Activated T-helper 1 cell treated with anti-CD3 and anti-CD28 coated beads, Interleukin-12 subunit alpha, Interleukin-12 subunit beta, Interleukin-2, Interleukin-4 antibody, amounts not matched to agents 30 ng/mL and 10 ng/mL and 1 ng/mL, durations not matched to agents 14 hours and 24 hours and 36 hours (primary cell): ENCODE measurements at regions not wholly inside any gene's neighbourhood (a gene's known extent, or its start where the extent isn't known, plus 50 kb on each side); places are given as distances from the start of the nearest gene placed in this dataset.
"Not testable (repeated sequence)": the region's sequence is repeated elsewhere in the genome, so short reads cannot be mapped to it uniquely, and the experiment has no call there.

Source experiments
- DNase-seq: peaks from one replicate; pipeline ENCODE4 v3.0.0; 2021; ENCODE audit warnings: low spot score
- H3K27ac Mint-ChIP-seq: one replicate; pipeline ENCODE4 v1.8.0; 2021; ENCODE audit warnings: mild to moderate bottlenecking, mixed read lengths
- H3K27me3 Mint-ChIP-seq: one replicate; pipeline ENCODE4 v1.8.0; 2022; ENCODE audit warnings: mild to moderate bottlenecking, moderate library complexity, mixed read lengths; ENCODE audit not compliant: insufficient read depth
- H3K36me3 Mint-ChIP-seq: one replicate; pipeline ENCODE4 v1.8.0; 2021; ENCODE audit warnings: low read depth, mixed read lengths
- H3K4me1 Mint-ChIP-seq: one replicate; pipeline ENCODE4 v1.8.0; 2021; ENCODE audit warnings: low read depth, mixed read lengths
- H3K4me3 Mint-ChIP-seq: one replicate; pipeline ENCODE4 v1.8.0; 2021; ENCODE audit warnings: mild to moderate bottlenecking, moderate library complexity, mixed read lengths
- H3K9me3 Mint-ChIP-seq: one replicate; pipeline ENCODE4 v1.8.0; 2021; ENCODE audit warnings: mixed read lengths
- intact Hi-C: fragments of 100-400 bp; cut with micrococcal nuclease; formaldehyde crosslinking; loops from one replicate; pipeline ENCODE4 v1.15.1; 2024

DNA sequence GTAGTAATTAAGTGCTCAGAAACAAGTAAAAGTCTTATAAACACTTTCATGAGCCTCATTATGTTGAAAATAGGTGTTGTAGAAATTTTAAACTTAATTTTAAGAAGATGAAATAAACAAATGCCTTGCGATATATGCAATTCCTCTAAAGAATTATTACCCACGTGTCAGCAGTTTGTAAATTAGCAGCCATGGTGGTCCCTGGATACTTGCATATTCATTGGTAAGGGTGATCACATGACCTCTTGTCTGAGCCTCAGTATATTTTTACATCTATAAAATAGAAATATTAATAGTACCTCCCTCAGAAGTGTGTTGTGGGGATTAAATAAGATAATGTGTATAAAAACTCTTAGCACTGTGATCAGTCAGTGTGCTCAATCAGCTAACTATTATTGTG lies 141.5 kb upstream of the SVIL start:
- H3K27ac Mint-ChIP-seq = no peak overlapping the region
- H3K27me3 Mint-ChIP-seq = peaks cover 6% of the 10 kb centered on the region
- intact Hi-C loops = no loop called here
- H3K4me3 Mint-ChIP-seq = no peak overlapping the region
- no peak for DNase-seq
- peaks cover 4% of the 10 kb centered on the region for H3K9me3 Mint-ChIP-seq
- peaks cover 10% of the 10 kb centered on the region for H3K4me1 Mint-ChIP-seq
- H3K36me3 Mint-ChIP-seq = no peaks in the 10 kb centered on the region

DNA sequence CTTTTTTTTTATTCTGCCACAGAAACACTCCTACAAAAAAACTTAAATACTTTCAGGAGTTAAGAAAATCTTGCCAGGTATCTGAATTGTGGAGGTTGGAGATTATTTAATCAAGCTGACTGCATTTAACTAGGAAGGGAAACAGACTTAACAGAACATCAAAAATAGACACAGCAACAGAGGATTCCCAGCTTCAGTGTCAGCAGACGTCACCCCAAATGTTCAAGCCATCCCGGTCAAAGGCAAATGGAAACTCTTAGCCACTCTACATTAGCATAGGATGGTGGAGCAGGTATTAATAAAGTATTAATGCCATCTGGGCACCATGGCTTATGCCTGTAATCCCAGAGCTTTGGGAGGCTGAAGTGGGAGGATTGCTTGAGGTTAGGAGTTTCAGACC lies 139.7 kb upstream of the SVIL start:
- Mint-ChIP-seq H3K27me3 (peaks cover 12% of the 10 kb centered on the region), H3K4me3 (no peak overlapping the region), H3K9me3 (peaks cover 4% of the 10 kb centered on the region), H3K27ac (no peak overlapping the region), H3K4me1 (peaks cover 10% of the 10 kb centered on the region), H3K36me3 (no peaks in the 10 kb centered on the region)
- no peak for DNase-seq
- intact Hi-C loops = no loop called here

DNA sequence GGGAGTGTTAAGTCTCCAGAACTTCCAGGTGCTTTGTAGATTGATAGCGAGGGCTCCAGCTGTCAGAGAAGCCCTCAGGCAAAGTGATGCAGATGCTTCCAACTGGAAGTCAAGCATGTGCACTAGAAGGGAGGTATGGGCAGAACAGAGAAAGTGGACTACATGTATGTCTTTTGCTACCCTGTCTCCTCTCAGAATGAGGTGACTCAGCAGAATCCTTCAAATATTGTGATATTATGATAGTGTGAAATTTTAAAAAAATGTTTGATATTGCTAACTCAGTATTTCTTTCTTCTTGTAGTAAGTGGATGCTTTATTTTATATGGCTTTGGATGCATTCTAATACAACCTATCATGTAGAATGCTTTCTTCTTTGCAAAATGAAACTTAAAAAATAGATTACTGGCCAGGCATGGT lies 138.9 kb upstream of the SVIL start:
- peaks cover 12% of the 10 kb centered on the region for H3K27me3 Mint-ChIP-seq
- peaks cover 4% of the 10 kb centered on the region for H3K9me3 Mint-ChIP-seq

DNA sequence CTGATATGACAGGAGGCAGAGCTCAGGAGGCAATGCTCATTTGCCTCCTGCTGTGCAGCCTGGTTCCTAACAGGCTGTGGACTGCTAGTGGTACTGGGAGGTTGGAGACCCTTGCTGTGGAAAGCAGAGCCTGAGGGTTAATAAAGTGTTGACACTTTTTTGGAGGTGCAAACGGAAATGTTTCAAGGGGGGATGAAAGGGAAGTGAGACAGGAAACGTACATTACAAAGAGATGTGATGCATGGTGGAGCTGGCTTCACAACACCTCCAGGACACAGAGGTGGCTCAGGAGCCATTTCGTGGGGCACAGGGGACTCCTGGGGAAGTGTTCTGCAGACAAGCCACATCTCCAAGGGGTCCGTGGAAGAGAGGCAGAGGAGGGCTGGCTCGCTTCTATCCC lies 137.6 kb upstream of the SVIL start:
- intact Hi-C loops = no loop called here
- Mint-ChIP-seq H3K4me1 (peaks cover 10% of the 10 kb centered on the region), H3K27ac (no peak overlapping the region), H3K27me3 (peaks cover 7% of the 10 kb centered on the region), H3K4me3 (no peak overlapping the region), H3K9me3 (no peaks in the 10 kb centered on the region), H3K36me3 (no peaks in the 10 kb centered on the region)
- no peak for DNase-seq

More for the DNA sequence above, 138.9 kb upstream of the SVIL start:
- no peaks in the 10 kb centered on the region for H3K36me3 Mint-ChIP-seq
- H3K4me3 Mint-ChIP-seq = no peak overlapping the region
- no peak for DNase-seq
- intact Hi-C loops = no loop called here
- H3K4me1 Mint-ChIP-seq = peaks cover 10% of the 10 kb centered on the region
- no peak overlapping the region for H3K27ac Mint-ChIP-seq

DNA sequence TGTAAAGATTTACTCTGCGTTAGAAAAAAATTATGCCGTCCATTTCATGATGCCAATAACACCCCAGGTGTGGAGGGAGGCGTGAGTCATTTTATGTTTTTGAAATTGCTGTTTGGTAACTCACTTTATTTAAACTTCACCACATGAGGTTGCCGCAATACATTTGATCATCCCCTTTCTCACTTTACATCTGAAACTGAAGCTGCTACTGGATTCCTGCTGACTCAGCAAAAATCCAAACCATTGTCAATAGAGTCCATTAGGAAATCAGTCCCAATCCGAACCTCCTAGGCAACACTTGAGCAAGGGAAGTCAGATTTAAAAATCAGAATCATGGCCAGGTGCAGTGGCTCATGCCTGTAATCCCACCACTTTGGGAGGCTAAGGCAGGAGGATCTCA lies 136.6 kb upstream of the SVIL start:
- Mint-ChIP-seq H3K36me3 (no peaks in the 10 kb centered on the region), H3K4me1 (peaks cover 10% of the 10 kb centered on the region), H3K27me3 (peaks cover 7% of the 10 kb centered on the region), H3K9me3 (no peaks in the 10 kb centered on the region), H3K27ac (no peak overlapping the region), H3K4me3 (no peak overlapping the region)
- intact Hi-C loops = no loop called here
- no peak for DNase-seq

DNA sequence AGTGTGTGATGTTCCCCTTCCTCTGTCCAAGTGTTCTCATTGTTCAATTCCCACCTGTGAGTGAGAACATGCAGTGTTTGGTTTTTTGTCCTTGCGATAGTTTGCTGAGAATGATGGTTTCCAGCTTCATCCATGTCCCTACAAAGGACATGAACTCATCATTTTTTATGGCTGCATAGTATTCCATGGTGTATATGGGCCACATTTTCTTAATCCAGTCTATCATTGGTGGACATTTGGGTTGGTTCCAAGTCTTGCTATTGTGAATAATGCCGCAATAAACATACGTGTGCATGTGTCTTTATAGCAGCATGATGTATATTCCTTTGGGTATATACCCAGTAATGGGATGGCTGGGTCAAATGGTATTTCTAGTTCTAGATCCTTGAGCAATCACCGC lies 134.5 kb upstream of the SVIL start:
- H3K27me3 Mint-ChIP-seq, H3K27ac Mint-ChIP-seq, intact Hi-C loops, H3K36me3 Mint-ChIP-seq, DNase-seq, H3K4me3 Mint-ChIP-seq, H3K9me3 Mint-ChIP-seq: not testable (repeated sequence)
- H3K4me1 Mint-ChIP-seq = peaks cover 10% of the 10 kb centered on the region

DNA sequence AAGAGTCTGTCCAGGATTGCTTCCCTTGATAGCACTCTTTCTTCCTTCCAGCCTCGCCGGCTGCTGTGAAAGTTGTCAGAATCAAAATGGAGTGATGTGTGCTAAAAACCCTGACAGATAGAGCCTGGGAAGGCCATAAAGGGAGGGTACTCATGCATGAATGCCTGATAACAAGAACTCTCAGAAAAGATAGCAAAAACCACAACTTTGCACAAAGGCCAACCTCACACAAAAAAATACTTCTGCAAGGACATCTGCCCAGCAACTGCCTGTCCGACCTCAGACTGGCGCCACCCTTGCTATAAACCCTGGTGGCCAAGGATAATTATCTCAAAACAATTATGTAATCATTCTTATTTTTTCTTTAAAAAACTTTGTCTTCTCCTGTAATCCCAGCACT lies 133.2 kb upstream of the SVIL start:
- peaks cover 9% of the 10 kb centered on the region for H3K4me1 Mint-ChIP-seq
- H3K27ac Mint-ChIP-seq = no peak overlapping the region
- peaks cover 7% of the 10 kb centered on the region for H3K27me3 Mint-ChIP-seq
- H3K9me3 Mint-ChIP-seq = no peaks in the 10 kb centered on the region
- H3K36me3 Mint-ChIP-seq = no peaks in the 10 kb centered on the region
- no peak overlapping the region for H3K4me3 Mint-ChIP-seq
- intact Hi-C loops = no loop called here
- no peak for DNase-seq

DNA sequence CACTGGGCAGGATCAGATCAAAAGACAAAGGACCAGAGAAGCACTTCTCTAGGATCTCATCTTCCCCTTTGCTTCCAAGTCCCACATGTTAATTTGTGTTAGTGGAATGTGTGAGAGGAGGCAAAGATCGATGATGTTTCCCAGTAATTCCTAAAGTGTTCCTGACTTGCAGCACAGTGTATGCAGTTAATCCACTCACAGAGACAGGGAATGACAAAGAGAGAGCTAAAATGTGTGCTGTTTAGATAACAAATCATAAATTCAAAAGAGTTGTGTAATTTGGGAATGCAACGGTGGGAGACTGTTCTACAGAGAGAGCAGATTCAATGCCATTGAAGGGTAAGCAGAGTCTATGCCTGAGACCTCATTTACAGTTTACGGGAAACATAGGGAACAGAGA lies 132.0 kb upstream of the SVIL start:
- no peak for DNase-seq
- intact Hi-C loops = no loop called here
- H3K27ac Mint-ChIP-seq = no peak overlapping the region
- H3K27me3 Mint-ChIP-seq = peaks cover 7% of the 10 kb centered on the region
- no peaks in the 10 kb centered on the region for H3K9me3 Mint-ChIP-seq
- H3K4me1 Mint-ChIP-seq = no peaks in the 10 kb centered on the region
- no peaks in the 10 kb centered on the region for H3K36me3 Mint-ChIP-seq
- no peak overlapping the region for H3K4me3 Mint-ChIP-seq

DNA sequence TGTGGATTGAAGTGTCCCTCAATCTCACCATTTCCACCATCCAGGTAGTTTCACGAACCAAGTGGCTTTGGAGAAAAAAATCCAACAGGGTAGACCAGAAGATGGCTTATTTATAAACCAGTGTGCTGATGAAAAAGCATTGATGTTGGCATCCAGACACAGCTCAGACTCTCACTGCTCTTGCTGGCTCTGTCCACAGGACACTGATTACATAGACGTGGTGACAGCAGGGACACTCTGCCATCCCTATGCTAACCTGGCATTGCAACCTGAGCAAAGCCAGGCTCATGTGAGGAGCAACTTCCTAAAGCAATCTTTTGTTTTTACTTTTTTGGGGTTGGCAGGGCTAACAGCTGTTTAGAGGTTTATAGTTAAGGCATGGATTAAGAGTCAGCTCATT lies 130.6 kb upstream of the SVIL start:
- no peak for DNase-seq
- Mint-ChIP-seq H3K27me3 (peaks cover 4% of the 10 kb centered on the region), H3K4me1 (no peaks in the 10 kb centered on the region), H3K4me3 (no peak overlapping the region), H3K27ac (no peak overlapping the region), H3K9me3 (no peaks in the 10 kb centered on the region), H3K36me3 (no peaks in the 10 kb centered on the region)
- intact Hi-C loops = no loop called here

DNA sequence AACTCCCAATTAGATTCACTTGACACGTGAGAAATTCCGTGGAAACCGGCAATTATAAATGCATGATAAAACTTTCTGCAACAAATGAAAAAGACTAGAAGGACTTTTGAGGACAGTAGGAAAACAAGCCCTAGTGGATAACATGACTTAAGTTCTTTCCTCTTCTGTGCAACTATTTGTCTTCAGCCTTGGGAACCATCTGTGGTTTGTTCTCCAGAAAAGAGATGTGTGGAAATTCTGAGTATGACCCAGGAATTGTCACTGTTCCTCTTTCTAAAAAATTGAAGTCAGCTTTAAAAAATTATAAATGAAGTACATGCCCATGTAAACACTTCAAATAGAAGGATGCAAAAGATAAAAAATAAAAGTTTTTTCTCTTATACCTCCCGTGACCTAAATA lies 128.6 kb upstream of the SVIL start:
- Mint-ChIP-seq H3K27ac (no peak overlapping the region), H3K36me3 (no peaks in the 10 kb centered on the region), H3K4me3 (no peak overlapping the region), H3K9me3 (no peaks in the 10 kb centered on the region), H3K27me3 (no peaks in the 10 kb centered on the region), H3K4me1 (no peaks in the 10 kb centered on the region)
- DNase-seq = no peak
- intact Hi-C loops = no loop called here

DNA sequence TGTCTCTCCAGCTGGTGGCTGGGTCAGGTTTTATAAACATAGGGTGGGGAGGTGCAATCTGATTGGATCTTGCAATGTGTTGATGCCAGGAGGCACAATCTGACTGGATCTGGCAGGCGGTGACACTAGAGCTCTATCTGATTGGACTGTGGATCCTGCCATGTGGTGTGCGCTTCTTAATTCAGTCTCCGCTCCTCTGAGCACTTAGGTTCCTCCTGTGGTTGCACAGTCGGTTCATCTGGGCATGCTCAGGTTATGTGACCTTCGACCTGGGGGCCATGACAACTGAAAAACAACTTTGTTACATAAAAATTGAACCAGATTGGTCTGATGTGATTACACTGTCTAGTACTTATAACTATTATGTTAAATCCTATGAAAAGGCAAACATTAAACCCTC lies 127.1 kb upstream of the SVIL start:
- peaks cover 7% of the 10 kb centered on the region for H3K27me3 Mint-ChIP-seq

DNA sequence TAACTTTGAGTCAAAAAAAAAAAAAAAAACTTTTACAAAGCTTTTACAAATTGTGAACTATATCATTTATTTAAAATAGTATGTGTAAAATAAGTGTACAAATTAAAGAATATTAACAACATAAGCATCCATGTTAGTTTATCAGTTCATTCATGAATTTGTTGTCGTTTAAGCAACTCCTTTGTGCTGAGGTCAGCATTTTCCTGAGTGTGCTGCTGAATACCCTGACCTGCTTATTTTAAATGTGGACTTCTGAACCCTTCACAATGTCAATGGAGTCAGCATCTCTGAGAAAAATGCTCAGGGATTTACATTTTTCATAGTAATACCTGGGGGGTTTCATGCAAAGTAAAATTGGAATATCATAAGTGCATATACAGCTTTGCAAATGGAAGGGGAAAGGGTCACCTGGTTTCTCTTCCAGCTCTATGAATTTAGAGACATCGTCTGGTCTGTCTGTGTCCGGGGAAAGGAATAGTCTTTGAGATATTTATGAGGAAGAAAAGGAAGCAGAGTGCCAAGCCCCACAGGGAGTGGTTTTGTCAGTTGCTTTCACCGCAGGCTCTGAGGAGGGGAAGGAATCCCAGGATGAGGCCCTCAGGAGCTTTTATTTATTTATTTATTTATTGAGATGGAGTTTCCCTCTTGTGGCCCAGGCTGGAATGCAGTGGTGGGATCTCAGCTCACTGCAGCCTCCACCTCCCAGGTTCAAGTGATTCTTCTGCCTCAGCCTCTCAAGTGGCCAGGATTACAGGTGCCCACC lies 125.5 kb upstream of the SVIL start:
- Mint-ChIP-seq H3K27me3 (peaks cover 7% of the 10 kb centered on the region), H3K27ac (no peak overlapping the region), H3K9me3 (no peaks in the 10 kb centered on the region), H3K4me3 (no peak overlapping the region), H3K36me3 (no peaks in the 10 kb centered on the region), H3K4me1 (no peaks in the 10 kb centered on the region)
- no peak for DNase-seq
- intact Hi-C loops = no loop called here

More for the DNA sequence above, 127.1 kb upstream of the SVIL start:
- no peak overlapping the region for H3K4me3 Mint-ChIP-seq
- DNase-seq = no peak
- H3K36me3 Mint-ChIP-seq = no peaks in the 10 kb centered on the region
- H3K9me3 Mint-ChIP-seq = no peaks in the 10 kb centered on the region
- intact Hi-C loops = no loop called here
- no peak overlapping the region for H3K27ac Mint-ChIP-seq
- no peaks in the 10 kb centered on the region for H3K4me1 Mint-ChIP-seq

DNA sequence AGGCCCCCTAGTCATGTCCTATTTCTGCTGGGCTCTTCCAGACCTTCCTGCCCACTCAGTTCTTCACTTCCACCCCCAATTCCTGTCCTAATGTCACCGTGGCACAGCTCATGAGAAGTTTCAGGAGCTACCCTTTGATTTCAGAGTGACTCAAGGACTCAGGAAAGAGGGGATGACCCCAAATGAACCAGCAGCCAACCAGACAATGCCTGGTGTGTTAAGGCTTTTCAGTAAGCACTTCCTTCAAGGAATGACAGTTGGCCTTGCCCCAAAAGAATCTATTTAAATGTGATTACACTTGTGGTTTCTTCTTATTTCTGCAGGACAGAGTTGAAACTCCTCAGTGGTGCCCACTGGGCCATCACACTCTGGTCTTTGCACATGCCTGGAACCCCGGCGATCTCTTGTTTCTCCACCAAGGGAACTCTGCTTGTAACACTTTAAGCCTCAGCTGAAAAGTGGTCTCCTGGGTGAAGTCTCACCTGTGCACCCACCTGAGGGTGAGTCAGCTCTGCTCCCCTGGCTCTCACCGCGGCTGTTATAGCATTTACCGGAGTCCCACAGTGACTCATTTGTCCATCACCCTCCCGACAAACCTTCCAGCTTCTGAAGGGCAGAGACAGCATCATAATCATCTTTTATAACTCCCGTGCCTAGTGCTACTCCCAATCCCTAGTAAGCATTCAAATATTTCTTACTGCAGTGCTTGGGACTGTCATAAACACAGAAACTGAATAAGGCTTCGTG lies 123.0 kb upstream of the SVIL start:
- Mint-ChIP-seq H3K27me3 (peaks cover 15% of the 10 kb centered on the region), H3K9me3 (no peaks in the 10 kb centered on the region), H3K27ac (no peak overlapping the region), H3K4me3 (no peak overlapping the region), H3K4me1 (no peaks in the 10 kb centered on the region), H3K36me3 (no peaks in the 10 kb centered on the region)
- intact Hi-C loops = no loop called here
- no peak for DNase-seq
